Body of pancreas (tissue), 4 donors: ENCODE measurements at regions not wholly inside any gene's neighbourhood (a gene's known extent, or its start where the extent isn't known, plus 50 kb on each side); places are given as distances from the start of the nearest gene placed in this dataset.

Experiments
- CTCF ChIP-seq, 7 experiments: fragments of 450-650 bp in 4 of 7; fragments of 200-600 bp in 3 of 7; sonication (generic) in 3 of 7; IDR thresholded peaks; one replicate each; pipeline ENCODE4 v1.5.1; 2016 to 2019; ENCODE audit warnings: antibody characterized with exemption in 7 of 7
- POLR2A ChIP-seq, 3 donors: fragments of 450-650 bp; IDR thresholded peaks; one replicate each; pipeline ENCODE4 v1.6.1; 2016; ENCODE audit warnings: antibody characterized with exemption in 3 of 3, mild to moderate bottlenecking in 2 of 3

GRCh38 chr16:72597938-72598337 is 426.0 kb upstream of the PMFBP1 start:
- TF ChIP-seq CTCF (IDR thresholded peaks at IDR 0.05) (no peak), POLR2A (IDR thresholded peaks at IDR 0.05) (no peak)
